Keratinocyte (primary cell): ENCODE measurements at regions not wholly inside any gene's neighbourhood (a gene's known extent, or its start where the extent isn't known, plus 50 kb on each side); places are given as distances from the start of the nearest gene placed in this dataset.

ENCODE experiments used
- DNase-seq: peaks from one replicate; pipeline ENCODE4 v3.0.0-alpha.2; 2011; ENCODE audit warnings: low read depth, missing footprints, low spot score
- FAIRE-seq: peaks from 2 replicates; lab custom pipeline; 2011; peaks lifted over from hg19 to GRCh38; lab: Jason Lieb, UNC
- H2AFZ ChIP-seq: 2 replicates; pipeline ENCODE4 v1.6.0; 2012; ENCODE audit warnings: low read length, control low read depth, inconsistent platforms; ENCODE audit not compliant: control insufficient read depth
- H3K27ac ChIP-seq: 2 replicates; pipeline ENCODE4 v1.5.1; 2011; ENCODE audit warnings: low read length; ENCODE audit not compliant: control insufficient read depth, insufficient read depth
- H3K27me3 ChIP-seq: 3 replicates; pipeline ENCODE4 v1.6.0; 2011; ENCODE audit warnings: low read length; ENCODE audit not compliant: control insufficient read depth, insufficient read depth; ENCODE audit errors: extremely low read depth
- H3K36me3 ChIP-seq, 2 experiments: 2 replicates in 1 of 2; 3 replicates in 1 of 2; pipeline ENCODE4 v1.5.1; 2011; ENCODE audit warnings: low read length in 2 of 2, mild to moderate bottlenecking in 1 of 2; ENCODE audit not compliant: control insufficient read depth in 2 of 2, insufficient read depth in 2 of 2; ENCODE audit errors: extremely low read depth in 1 of 2
- H3K4me1 ChIP-seq: 3 replicates; pipeline ENCODE4 v1.5.1; 2011; ENCODE audit warnings: low read length; ENCODE audit not compliant: control insufficient read depth, insufficient read depth; ENCODE audit errors: extremely low read depth
- H3K4me2 ChIP-seq: 3 replicates; pipeline ENCODE4 v1.6.0; 2011; ENCODE audit warnings: low read depth, low read length; ENCODE audit not compliant: control insufficient read depth, insufficient read depth; ENCODE audit errors: extremely low read depth
- H3K4me3 ChIP-seq, 3 experiments: fragments of 200-600 bp in 1 of 3; sonication (generic) in 1 of 3; 2 replicates in 2 of 3; 3 replicates in 1 of 3; pipeline ENCODE4 v1.5.1; 2011 to 2016; ENCODE audit warnings: low read length in 3 of 3, mild to moderate bottlenecking in 3 of 3, control low read depth in 2 of 3, inconsistent platforms in 1 of 3, low read depth in 1 of 3, mixed read lengths in 1 of 3, mixed run types in 1 of 3, moderate library complexity in 1 of 3; ENCODE audit not compliant: control insufficient read depth in 2 of 3, insufficient read depth in 2 of 3; ENCODE audit errors: extremely low read depth in 1 of 3
- H3K79me2 ChIP-seq: 2 replicates; pipeline ENCODE4 v1.6.0; 2012; ENCODE audit warnings: low read length; ENCODE audit not compliant: control insufficient read depth, insufficient read depth
- H3K9ac ChIP-seq: 3 replicates; pipeline ENCODE4 v1.6.0; 2011; ENCODE audit warnings: low read length; ENCODE audit not compliant: control insufficient read depth, insufficient read depth; ENCODE audit errors: extremely low read depth
- H3K9me1 ChIP-seq: 3 replicates; pipeline ENCODE4 v1.6.0; 2011; ENCODE audit warnings: low read length; ENCODE audit not compliant: control insufficient read depth, insufficient read depth; ENCODE audit errors: extremely low read depth
- H3K9me3 ChIP-seq: 2 replicates; pipeline ENCODE4 v1.5.1; 2012; ENCODE audit warnings: low read depth, low read length; ENCODE audit not compliant: control insufficient read depth
- H4K20me1 ChIP-seq: 3 replicates; pipeline ENCODE4 v1.6.0; 2011; ENCODE audit warnings: low read length; ENCODE audit not compliant: control insufficient read depth, insufficient read depth; ENCODE audit errors: extremely low read depth
- EZH2 ChIP-seq: IDR thresholded peaks from one replicate; pipeline ENCODE4 v1.6.1; 2012; ENCODE audit warnings: inconsistent platforms, mild to moderate bottlenecking, low read length, moderate library complexity
- dilution Hi-C: fragments of 300-500 bp; cut with MboI; formaldehyde crosslinking; loops from one replicate; pipeline ENCODE4 v1.7.0; 2020; ENCODE audit warnings: low sequenced_read_pairs; ENCODE audit not compliant: extremely low pct_ligation_motif_present
- TF ChIP-seq, protein P1 (sequence below), 3 experiments: IDR thresholded peaks in 1 of 3; conservative IDR thresholded peaks in 1 of 3; optimal IDR thresholded peaks in 1 of 3; 2 replicates in 2 of 3; 3 replicates in 1 of 3; pipeline versions ENCODE3 to v1.5.1; 2011; ENCODE audit warnings: low read length in 3 of 3, mild to moderate bottlenecking in 3 of 3, moderate library complexity in 2 of 3, control low read depth in 1 of 3, inconsistent platforms in 1 of 3; ENCODE audit not compliant: insufficient read depth in 2 of 3; ENCODE audit errors: extremely low read depth in 1 of 3

DNA sequence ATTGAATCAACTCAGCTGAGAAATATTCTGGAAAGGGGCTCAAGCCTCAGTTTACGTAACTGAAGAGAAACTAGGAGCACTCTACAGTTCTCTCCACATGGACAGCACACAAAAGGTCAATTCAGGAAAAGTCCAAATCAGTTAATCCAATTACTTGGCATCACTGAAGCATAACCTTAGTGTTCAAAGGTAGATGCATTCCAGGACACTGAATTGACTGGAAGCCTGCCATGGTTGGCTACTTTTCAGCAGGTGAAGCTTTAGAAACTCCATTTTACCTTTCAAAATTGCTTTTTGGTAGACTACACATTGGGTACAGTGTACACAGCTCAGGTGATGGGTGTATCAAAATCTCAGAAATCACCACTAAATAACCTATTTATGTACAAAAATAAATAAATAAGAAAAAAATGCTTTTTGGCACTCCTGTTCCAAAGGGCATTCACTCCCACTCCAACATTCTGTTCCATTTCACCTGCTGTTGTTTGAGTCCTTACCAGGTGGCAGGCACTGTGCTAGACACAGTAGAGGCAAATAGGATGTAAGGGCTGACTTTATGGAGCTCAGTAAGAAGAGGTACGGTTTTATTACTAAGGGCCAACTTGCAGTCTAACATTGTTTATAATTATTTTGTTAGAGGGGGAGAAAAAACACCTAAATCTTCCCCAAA lies 153.4 kb downstream of the FAXC start:
- Histone ChIP-seq H3K9me1 (no peaks in the 10 kb centered on the region), H3K27ac (no peak overlapping the region), H3K79me2 (no peaks in the 10 kb centered on the region), H3K4me1 (peaks cover 4% of the 10 kb centered on the region), H3K9me3 (no peaks in the 10 kb centered on the region), H4K20me1 (no peaks in the 10 kb centered on the region), H2AFZ (no peak overlapping the region), H3K27me3 (no peaks in the 10 kb centered on the region), H3K9ac (no peak overlapping the region), H3K36me3 (no peaks in the 10 kb centered on the region), H3K4me2 (no peak overlapping the region), H3K4me3 (no peak overlapping the region)
- dilution Hi-C loops, result no loop called here
- FAIRE-seq (peak; percentile 44), DNase-seq (no peak)
- TF ChIP-seq, protein P1, sequence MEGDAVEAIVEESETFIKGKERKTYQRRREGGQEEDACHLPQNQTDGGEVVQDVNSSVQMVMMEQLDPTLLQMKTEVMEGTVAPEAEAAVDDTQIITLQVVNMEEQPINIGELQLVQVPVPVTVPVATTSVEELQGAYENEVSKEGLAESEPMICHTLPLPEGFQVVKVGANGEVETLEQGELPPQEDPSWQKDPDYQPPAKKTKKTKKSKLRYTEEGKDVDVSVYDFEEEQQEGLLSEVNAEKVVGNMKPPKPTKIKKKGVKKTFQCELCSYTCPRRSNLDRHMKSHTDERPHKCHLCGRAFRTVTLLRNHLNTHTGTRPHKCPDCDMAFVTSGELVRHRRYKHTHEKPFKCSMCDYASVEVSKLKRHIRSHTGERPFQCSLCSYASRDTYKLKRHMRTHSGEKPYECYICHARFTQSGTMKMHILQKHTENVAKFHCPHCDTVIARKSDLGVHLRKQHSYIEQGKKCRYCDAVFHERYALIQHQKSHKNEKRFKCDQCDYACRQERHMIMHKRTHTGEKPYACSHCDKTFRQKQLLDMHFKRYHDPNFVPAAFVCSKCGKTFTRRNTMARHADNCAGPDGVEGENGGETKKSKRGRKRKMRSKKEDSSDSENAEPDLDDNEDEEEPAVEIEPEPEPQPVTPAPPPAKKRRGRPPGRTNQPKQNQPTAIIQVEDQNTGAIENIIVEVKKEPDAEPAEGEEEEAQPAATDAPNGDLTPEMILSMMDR (optimal IDR thresholded peaks at IDR 0.05 in 1 of 3, IDR thresholded peaks at IDR 0.05 in 1 of 3, conservative IDR thresholded peaks at IDR 0.05 in 1 of 3; ENCODE audit: extremely low read depth in 1 of 3, insufficient read depth in 2 of 3, low read length in 3 of 3), result no peak
- TF ChIP-seq EZH2, result no peak

DNA sequence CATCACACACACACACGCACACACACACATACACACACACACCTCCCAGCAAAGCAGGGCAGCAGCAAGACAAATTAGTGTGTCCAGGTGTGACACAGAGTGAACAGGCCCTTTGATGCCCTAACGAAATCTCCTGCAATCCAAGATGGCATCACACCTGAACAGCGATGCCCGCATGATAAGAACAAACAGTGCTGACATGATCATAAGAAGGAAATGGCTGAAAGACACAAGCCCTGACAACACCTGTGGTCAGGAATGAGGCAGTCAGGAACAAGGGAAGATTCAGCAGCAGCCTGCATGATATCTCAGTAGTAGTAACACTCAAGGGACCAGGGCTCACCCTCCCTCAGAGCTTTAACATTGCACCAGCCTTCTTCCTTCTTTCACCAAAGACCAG lies 156.9 kb downstream of the FAXC start:
- Histone ChIP-seq H2AFZ (peak overlapping the region; percentile 52), H3K27me3 (no peaks in the 10 kb centered on the region), H4K20me1 (no peaks in the 10 kb centered on the region), H3K4me2 (no peak overlapping the region), H3K9ac (no peak overlapping the region), H3K9me3 (no peaks in the 10 kb centered on the region), H3K4me1 (peaks cover 4% of the 10 kb centered on the region), H3K9me1 (no peaks in the 10 kb centered on the region), H3K79me2 (no peaks in the 10 kb centered on the region), H3K27ac (no peak overlapping the region), H3K36me3 (no peaks in the 10 kb centered on the region), H3K4me3 (no peak overlapping the region)
- FAIRE-seq, result peak; percentile 51
- DNase-seq, result no peak
- TF ChIP-seq EZH2, result no peak
- TF ChIP-seq, protein P1 (optimal IDR thresholded peaks at IDR 0.05 in 1 of 3, IDR thresholded peaks at IDR 0.05 in 1 of 3, conservative IDR thresholded peaks at IDR 0.05 in 1 of 3; ENCODE audit: extremely low read depth in 1 of 3, insufficient read depth in 2 of 3, low read length in 3 of 3), result no peak
- dilution Hi-C loops, result no loop called here
